ENCODE measurements at regions not wholly inside any gene's neighbourhood (a gene's known extent, or its start where the extent isn't known, plus 50 kb on each side); places are given as distances from the start of the nearest gene placed in this dataset.

DNA sequence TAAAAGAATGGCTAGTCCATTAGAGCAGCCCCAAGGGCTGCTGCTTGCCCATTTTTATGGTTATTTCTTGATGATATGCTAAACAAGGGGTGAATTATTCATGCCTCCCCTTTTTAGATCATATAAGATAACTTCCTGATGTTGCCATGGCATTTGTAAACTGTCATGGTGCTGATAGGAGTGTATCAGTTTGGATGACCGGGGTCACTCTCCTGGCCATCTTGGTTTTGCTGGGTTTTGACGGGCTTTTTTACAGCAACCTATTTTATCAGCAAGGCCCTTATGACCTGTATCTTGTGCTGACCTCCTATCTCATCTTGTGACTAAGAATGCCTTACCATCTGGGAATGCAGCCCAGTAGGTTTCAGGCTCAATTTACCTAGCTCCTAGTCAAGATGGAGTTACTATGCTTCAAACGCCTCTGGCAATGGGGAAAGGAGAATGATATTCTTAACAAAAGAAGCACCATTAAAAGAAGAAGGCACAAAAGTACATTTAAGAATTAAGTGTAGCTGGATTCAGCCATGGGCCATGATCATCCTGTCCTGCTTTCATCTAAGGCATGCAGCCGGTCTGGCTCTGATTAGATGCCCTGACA, 1156.0 kb downstream of the PCDH9 start:
- TF ChIP-seq RARB (CRISPR knock-in tag; IDR thresholded peaks at IDR 0.05), result no peak
- TF ChIP-seq ZFP3 (CRISPR knock-in tag; IDR thresholded peaks at IDR 0.05), result no peak
- TF ChIP-seq OSR1 (CRISPR knock-in tag; IDR thresholded peaks at IDR 0.05), result no peak
- TF ChIP-seq POU6F1 (CRISPR knock-in tag; IDR thresholded peaks at IDR 0.05; ENCODE audit: borderline replicate concordance, low read depth), result no peak
- no peak for TF ChIP-seq ZFP30 (CRISPR knock-in tag; IDR thresholded peaks at IDR 0.05)
- TF ChIP-seq CREB5 (CRISPR knock-in tag; IDR thresholded peaks at IDR 0.05; ENCODE audit: low read depth), result no peak
- TF ChIP-seq, protein P1, sequence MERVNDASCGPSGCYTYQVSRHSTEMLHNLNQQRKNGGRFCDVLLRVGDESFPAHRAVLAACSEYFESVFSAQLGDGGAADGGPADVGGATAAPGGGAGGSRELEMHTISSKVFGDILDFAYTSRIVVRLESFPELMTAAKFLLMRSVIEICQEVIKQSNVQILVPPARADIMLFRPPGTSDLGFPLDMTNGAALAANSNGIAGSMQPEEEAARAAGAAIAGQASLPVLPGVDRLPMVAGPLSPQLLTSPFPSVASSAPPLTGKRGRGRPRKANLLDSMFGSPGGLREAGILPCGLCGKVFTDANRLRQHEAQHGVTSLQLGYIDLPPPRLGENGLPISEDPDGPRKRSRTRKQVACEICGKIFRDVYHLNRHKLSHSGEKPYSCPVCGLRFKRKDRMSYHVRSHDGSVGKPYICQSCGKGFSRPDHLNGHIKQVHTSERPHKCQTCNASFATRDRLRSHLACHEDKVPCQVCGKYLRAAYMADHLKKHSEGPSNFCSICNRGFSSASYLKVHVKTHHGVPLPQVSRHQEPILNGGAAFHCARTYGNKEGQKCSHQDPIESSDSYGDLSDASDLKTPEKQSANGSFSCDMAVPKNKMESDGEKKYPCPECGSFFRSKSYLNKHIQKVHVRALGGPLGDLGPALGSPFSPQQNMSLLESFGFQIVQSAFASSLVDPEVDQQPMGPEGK (CRISPR knock-in tag; IDR thresholded peaks at IDR 0.05; ENCODE audit: borderline replicate concordance), result no peak
- TF ChIP-seq ZC3H10 (CRISPR knock-in tag; IDR thresholded peaks at IDR 0.05), result no peak
- TF ChIP-seq, protein P2, sequence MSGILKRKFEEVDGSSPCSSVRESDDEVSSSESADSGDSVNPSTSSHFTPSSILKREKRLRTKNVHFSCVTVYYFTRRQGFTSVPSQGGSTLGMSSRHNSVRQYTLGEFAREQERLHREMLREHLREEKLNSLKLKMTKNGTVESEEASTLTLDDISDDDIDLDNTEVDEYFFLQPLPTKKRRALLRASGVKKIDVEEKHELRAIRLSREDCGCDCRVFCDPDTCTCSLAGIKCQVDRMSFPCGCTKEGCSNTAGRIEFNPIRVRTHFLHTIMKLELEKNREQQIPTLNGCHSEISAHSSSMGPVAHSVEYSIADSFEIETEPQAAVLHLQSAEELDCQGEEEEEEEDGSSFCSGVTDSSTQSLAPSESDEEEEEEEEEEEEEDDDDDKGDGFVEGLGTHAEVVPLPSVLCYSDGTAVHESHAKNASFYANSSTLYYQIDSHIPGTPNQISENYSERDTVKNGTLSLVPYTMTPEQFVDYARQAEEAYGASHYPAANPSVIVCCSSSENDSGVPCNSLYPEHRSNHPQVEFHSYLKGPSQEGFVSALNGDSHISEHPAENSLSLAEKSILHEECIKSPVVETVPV (CRISPR knock-in tag; IDR thresholded peaks at IDR 0.05), result no peak
- no peak for TF ChIP-seq CSDC2 (CRISPR knock-in tag; IDR thresholded peaks at IDR 0.05)
- no peak for TF ChIP-seq TOX (CRISPR knock-in tag; IDR thresholded peaks at IDR 0.05; ENCODE audit: borderline replicate concordance)
- no peak for TF ChIP-seq TCF4 (CRISPR knock-in tag; IDR thresholded peaks at IDR 0.05; ENCODE audit: borderline replicate concordance)
